SW480 (cell line): ENCODE measurements at regions not wholly inside any gene's neighbourhood (a gene's known extent, or its start where the extent isn't known, plus 50 kb on each side); places are given as distances from the start of the nearest gene placed in this dataset.
A peak's percentile ranks its signal among the peaks of the same experiment; 100 is the strongest.
"Not testable (repeated sequence)": the region's sequence is repeated elsewhere in the genome, so short reads cannot be mapped to it uniquely, and the experiment has no call there.

ENCODE experiments used
- DNase-seq: peaks from one replicate; pipeline ENCODE4 v3.0.0-alpha.2; 2016; ENCODE audit warnings: low spot score

GRCh38 chr9:103397868-103398600, 402.9 kb downstream of the CYLC2 start:
- peak; percentile 60 for DNase-seq

GRCh38 chr9:103399535-103399934, 404.4 kb downstream of the CYLC2 start:
- no peak for DNase-seq

- no peak for DNase-seq
Observed at GRCh38 chr9:103407260-103407659, 412.1 kb downstream of the CYLC2 start.

- no peak for DNase-seq
Observed at GRCh38 chr9:103410059-103410458, 414.9 kb downstream of the CYLC2 start.

- no peak for DNase-seq
Observed at GRCh38 chr9:103427696-103428095, 432.6 kb downstream of the CYLC2 start.

GRCh38 chr9:103430469-103430868, 435.3 kb downstream of the CYLC2 start:
- no peak for DNase-seq

GRCh38 chr9:103431809-103432208, 436.7 kb downstream of the CYLC2 start:
- DNase-seq: no peak

GRCh38 chr9:103444176-103444575, 449.0 kb downstream of the CYLC2 start:
- no peak for DNase-seq

- no peak for DNase-seq
Observed at GRCh38 chr9:103458826-103459225, 463.7 kb downstream of the CYLC2 start.

- peak; percentile 60 for DNase-seq
Observed at GRCh38 chr9:103471241-103471640, 476.1 kb downstream of the CYLC2 start.

GRCh38 chr9:103474156-103474555, 479.0 kb downstream of the CYLC2 start:
- no peak for DNase-seq

GRCh38 chr9:103483471-103484096, 488.5 kb downstream of the CYLC2 start:
- DNase-seq: no peak

- no peak for DNase-seq
Observed at GRCh38 chr9:103485138-103485537, 490.0 kb downstream of the CYLC2 start.

GRCh38 chr9:103514767-103515166, 519.6 kb downstream of the CYLC2 start:
- DNase-seq: no peak

GRCh38 chr9:103522409-103522808, 527.3 kb downstream of the CYLC2 start:
- DNase-seq: no peak

GRCh38 chr9:103530934-103531333, 535.8 kb downstream of the CYLC2 start:
- no peak for DNase-seq

GRCh38 chr9:103533318-103533717, 538.2 kb downstream of the CYLC2 start:
- DNase-seq: no peak

- no peak for DNase-seq
Observed at GRCh38 chr9:103537426-103537825, 542.3 kb downstream of the CYLC2 start.

GRCh38 chr9:103545260-103545659, 548.8 kb upstream of the SMC2 start:
- DNase-seq: no peak

GRCh38 chr9:103552712-103553111, 541.4 kb upstream of the SMC2 start:
- no peak for DNase-seq

- no peak for DNase-seq
Observed at GRCh38 chr9:103574056-103574455, 520.1 kb upstream of the SMC2 start.

GRCh38 chr9:103586721-103587120, 507.4 kb upstream of the SMC2 start:
- no peak for DNase-seq

GRCh38 chr9:103601287-103601686, 492.8 kb upstream of the SMC2 start:
- DNase-seq: no peak

GRCh38 chr9:103611950-103612349, 482.2 kb upstream of the SMC2 start:
- not testable (repeated sequence) for DNase-seq
